H1 (cell line): ENCODE measurements at regions not wholly inside any gene's neighbourhood (a gene's known extent, or its start where the extent isn't known, plus 50 kb on each side); places are given as distances from the start of the nearest gene placed in this dataset.

Experiments used
- CTCF ChIA-PET: fragments of 300-600 bp; sonication (Branson Sonifier 250); formaldehyde crosslinking; loops from one replicate; lab custom pipeline; 2021; ENCODE audit not compliant: partially characterized antibody; lab: Charles Lee
- POLR2A ChIA-PET: fragments of 300-600 bp; sonication (Branson Sonifier 250); formaldehyde crosslinking; loops from one replicate; lab custom pipeline; 2021; ENCODE audit warnings: inconsistent platforms; ENCODE audit not compliant: partially characterized antibody; lab: Charles Lee
- DNase-seq, 2 experiments: peaks; one replicate each; pipeline versions ENCODE4 v3.0.0 to v3.0.0-alpha.2; 2010 to 2022; ENCODE audit warnings: low spot score in 2 of 2, low read depth in 1 of 2, mixed read lengths in 1 of 2
- FAIRE-seq: peaks from 2 replicates; lab custom pipeline; 2011; peaks lifted over from hg19 to GRCh38; lab: Jason Lieb, UNC
- H2AFZ ChIP-seq: 2 replicates; pipeline ENCODE4 v1.8.1; 2012; ENCODE audit warnings: low read length, inconsistent platforms
- H2AK5ac ChIP-seq: 2 replicates; pipeline ENCODE4 v1.6.1; 2013; ENCODE audit warnings: low read depth, low read length
- H2BK120ac ChIP-seq: replicated peaks from 2 replicates; pipeline ENCODE3; 2013; ENCODE audit warnings: low read depth, low read length, inconsistent platforms
- H2BK12ac ChIP-seq: 2 replicates; pipeline ENCODE4 v1.6.1; 2013; ENCODE audit warnings: low read depth, low read length
- H2BK15ac ChIP-seq: 2 replicates; pipeline ENCODE4 v1.6.1; 2013; ENCODE audit warnings: low read length
- H2BK20ac ChIP-seq: 2 replicates; pipeline ENCODE4 v1.6.1; 2013; ENCODE audit warnings: low read length
- H2BK5ac ChIP-seq: 2 replicates; pipeline ENCODE4 v1.6.1; 2013; ENCODE audit warnings: low read depth, low read length
- H3K14ac ChIP-seq: 2 replicates; pipeline ENCODE4 v1.6.1; 2013; ENCODE audit warnings: inconsistent platforms; ENCODE audit not compliant: insufficient read length
- H3K18ac ChIP-seq: 2 replicates; pipeline ENCODE4 v1.6.1; 2013; ENCODE audit warnings: low read length; ENCODE audit errors: extremely low read depth
- H3K23ac ChIP-seq: 2 replicates; pipeline ENCODE4 v1.6.1; 2013; ENCODE audit warnings: inconsistent platforms; ENCODE audit not compliant: insufficient read length
- H3K23me2 ChIP-seq: 2 replicates; pipeline ENCODE4 v1.6.1; 2013; ENCODE audit warnings: low read depth, low read length
- H3K27ac ChIP-seq: 2 replicates; pipeline ENCODE4 v1.6.1; 2011; ENCODE audit warnings: low read depth, low read length, inconsistent platforms
- H3K27me3 ChIP-seq, 4 experiments: replicated peaks in 1 of 4; 1 replicate in 1 of 4; 2 replicates in 3 of 4; pipeline versions ENCODE4 v1.6.1 to v1.8.1; 2011 to 2013; ENCODE audit warnings: low read length in 3 of 4, mild to moderate bottlenecking in 3 of 4, inconsistent platforms in 2 of 4, mixed read lengths in 2 of 4, moderate library complexity in 1 of 4; ENCODE audit not compliant: control insufficient read depth in 3 of 4, insufficient read depth in 3 of 4; ENCODE audit errors: extremely low read depth in 1 of 4
- H3K36me3 ChIP-seq, 4 experiments: 2 replicates each; pipeline versions ENCODE4 v1.6.1 to v1.8.1; 2011 to 2013; ENCODE audit warnings: mild to moderate bottlenecking in 4 of 4, low read length in 3 of 4, moderate library complexity in 2 of 4, control low read depth in 1 of 4, inconsistent platforms in 1 of 4; ENCODE audit not compliant: insufficient read depth in 4 of 4, control insufficient read depth in 2 of 4
- H3K4ac ChIP-seq: replicated peaks from 2 replicates; pipeline ENCODE3; 2013; ENCODE audit warnings: low read length, low read depth, mixed read lengths, inconsistent platforms; ENCODE audit not compliant: insufficient read length
- H3K4me1 ChIP-seq, 4 experiments: replicated peaks in 1 of 4; 1 replicate in 1 of 4; 2 replicates in 3 of 4; pipeline versions ENCODE4 v1.6.1 to v1.8.1; 2011 to 2013; ENCODE audit warnings: low read length in 3 of 4, inconsistent platforms in 2 of 4, mixed read lengths in 1 of 4; ENCODE audit not compliant: insufficient read depth in 4 of 4, control insufficient read depth in 3 of 4
- H3K4me2 ChIP-seq, 2 experiments: 2 replicates each; pipeline versions ENCODE4 v1.6.1 to v1.8.1; 2011 to 2013; ENCODE audit warnings: low read depth in 2 of 2, low read length in 2 of 2, control low read depth in 1 of 2, inconsistent platforms in 1 of 2, mild to moderate bottlenecking in 1 of 2; ENCODE audit not compliant: insufficient read depth in 1 of 2
- H3K4me3 ChIP-seq, 4 experiments: fragments of 200-600, 300-600 bp in 1 of 4; sonication (generic), shearing (Covaris generic), sonication (Bioruptor Twin) in 1 of 4; 2 replicates each; pipeline versions ENCODE4 v1.5.1 to v1.8.1; 2011 to 2016; ENCODE audit warnings: low read length in 4 of 4, low read depth in 3 of 4, control low read depth in 2 of 4, inconsistent platforms in 2 of 4, mild to moderate bottlenecking in 2 of 4, mixed read lengths in 1 of 4, moderate library complexity in 1 of 4; ENCODE audit not compliant: insufficient read depth in 2 of 4; ENCODE audit errors: extremely low read depth in 1 of 4
- H3K56ac ChIP-seq: replicated peaks from 2 replicates; pipeline ENCODE3; 2013; ENCODE audit warnings: low read depth, mild to moderate bottlenecking, mixed read lengths, low read length, inconsistent platforms; ENCODE audit not compliant: insufficient read length
- H3K79me1 ChIP-seq: 2 replicates; pipeline ENCODE4 v1.6.1; 2013; ENCODE audit warnings: low read depth, low read length, control low read depth
- H3K79me2 ChIP-seq, 2 experiments: 2 replicates each; pipeline versions ENCODE4 v1.6.1 to v1.8.1; 2012 to 2013; ENCODE audit warnings: low read length in 2 of 2, mild to moderate bottlenecking in 2 of 2, inconsistent platforms in 1 of 2; ENCODE audit not compliant: insufficient read depth in 2 of 2, control insufficient read depth in 1 of 2
- H3K9ac ChIP-seq, 4 experiments: replicated peaks in 1 of 4; 1 replicate in 1 of 4; 2 replicates in 3 of 4; pipeline versions ENCODE4 v1.6.1 to v1.8.1; 2011 to 2013; ENCODE audit warnings: low read depth in 3 of 4, low read length in 3 of 4, control low read depth in 2 of 4, mild to moderate bottlenecking in 2 of 4, moderate library complexity in 2 of 4, inconsistent platforms in 1 of 4; ENCODE audit errors: extremely low read depth in 1 of 4
- H3K9me3 ChIP-seq, 2 experiments: 2 replicates each; pipeline versions ENCODE4 v1.6.1 to v1.8.1; 2012 to 2013; ENCODE audit warnings: mild to moderate bottlenecking in 2 of 2, moderate library complexity in 2 of 2, control low read depth in 1 of 2, inconsistent platforms in 1 of 2, low read depth in 1 of 2, low read length in 1 of 2, mixed read lengths in 1 of 2; ENCODE audit not compliant: insufficient read depth in 2 of 2
- H4K20me1 ChIP-seq, 2 experiments: replicated peaks in 1 of 2; 2 replicates each; pipeline versions ENCODE3 to v1.8.1; 2011 to 2013; ENCODE audit warnings: inconsistent platforms in 2 of 2, low read length in 2 of 2, mild to moderate bottlenecking in 1 of 2; ENCODE audit not compliant: insufficient read depth in 2 of 2, control insufficient read depth in 1 of 2
- H4K5ac ChIP-seq: 2 replicates; pipeline ENCODE4 v1.6.1; 2013; ENCODE audit warnings: low read length, low read depth, mixed read lengths, inconsistent platforms; ENCODE audit not compliant: insufficient read length
- H4K8ac ChIP-seq: 2 replicates; pipeline ENCODE4 v1.8.0; 2013; ENCODE audit warnings: mild to moderate bottlenecking, moderate library complexity, low read length, inconsistent platforms; ENCODE audit not compliant: insufficient read depth; ENCODE audit errors: extremely low read depth
- H4K91ac ChIP-seq: replicated peaks from 2 replicates; pipeline ENCODE3; 2013; ENCODE audit warnings: low read length, mixed read lengths, inconsistent platforms; ENCODE audit not compliant: insufficient read length
- ASH2L ChIP-seq: fragments of 200-600, 300-600 bp; sonication (generic); IDR thresholded peaks from one replicate; pipeline ENCODE4 v1.7.1; 2017; ENCODE audit warnings: low read length
- ATF2 ChIP-seq: IDR thresholded peaks from 2 replicates; pipeline ENCODE4 v1.6.1; 2012; ENCODE audit warnings: low read length, inconsistent platforms
- BACH1 ChIP-seq: IDR thresholded peaks from 2 replicates; pipeline ENCODE4 v1.6.1; 2012; ENCODE audit warnings: low read length, improper control_type of control experiment
- BCL11A ChIP-seq, 2 experiments: IDR thresholded peaks; one replicate each; pipeline ENCODE4 v1.6.1; 2011; ENCODE audit warnings: low read depth in 2 of 2, low read length in 2 of 2, mild to moderate bottlenecking in 2 of 2
- E2F6 ChIP-seq: IDR thresholded peaks from 2 replicates; pipeline ENCODE4 v1.6.1; 2012; ENCODE audit warnings: inconsistent platforms
- FOSL1 ChIP-seq: IDR thresholded peaks from 2 replicates; pipeline ENCODE4 v1.6.1; 2011; ENCODE audit warnings: mild to moderate bottlenecking, low read depth, low read length, moderate library complexity; ENCODE audit not compliant: insufficient read depth
- JUND ChIP-seq: IDR thresholded peaks from 2 replicates; pipeline ENCODE4 v1.6.1; 2011; ENCODE audit warnings: mild to moderate bottlenecking, improper control_type of control experiment, low read length
- MAFK ChIP-seq: IDR thresholded peaks from 2 replicates; pipeline ENCODE4 v1.6.1; 2012; ENCODE audit warnings: low read depth, mild to moderate bottlenecking, improper control_type of control experiment, low read length
- NANOG ChIP-seq: IDR thresholded peaks from 2 replicates; pipeline ENCODE4 v1.6.1; 2011; ENCODE audit warnings: low read length, low read depth, mild to moderate bottlenecking, inconsistent platforms; ENCODE audit not compliant: insufficient read depth, poor library complexity, severe bottlenecking
- NRF1 ChIP-seq: IDR thresholded peaks from 2 replicates; pipeline ENCODE4 v1.6.1; 2011; ENCODE audit warnings: mild to moderate bottlenecking, low read depth, low read length, improper control_type of control experiment
- POLR2A ChIP-seq, 2 experiments: IDR thresholded peaks; 1 replicate in 1 of 2; 2 replicates in 1 of 2; pipeline ENCODE4 v1.6.1; 2011; ENCODE audit warnings: low read depth in 2 of 2, low read length in 2 of 2, mild to moderate bottlenecking in 2 of 2; ENCODE audit errors: control extremely low read depth in 1 of 2
- SIN3A ChIP-seq, 2 experiments: IDR thresholded peaks in 1 of 2; conservative IDR thresholded peaks in 1 of 2; 2 replicates each; pipeline ENCODE4 v1.6.1; 2011 to 2012; ENCODE audit warnings: low read length in 2 of 2, improper control_type of control experiment in 1 of 2, low read depth in 1 of 2, mild to moderate bottlenecking in 1 of 2
- TBP ChIP-seq: IDR thresholded peaks from 2 replicates; pipeline ENCODE4 v1.6.1; 2011; ENCODE audit warnings: low read depth, low read length, improper control_type of control experiment
- TEAD4 ChIP-seq: IDR thresholded peaks from 2 replicates; pipeline ENCODE4 v1.6.1; 2012; ENCODE audit warnings: low read depth, low read length, inconsistent platforms, mixed read lengths
- WGBS, 2 experiments: shearing (Covaris generic) in 1 of 2; methylation state at CpG; one replicate each; pipeline versions ENCODE4 v1.1.6 to v1.1.7; 2013 to 2015; ENCODE audit warnings: low lambda C conversion rate in 2 of 2, mixed read lengths in 2 of 2, inconsistent platforms in 1 of 2, low coverage in 1 of 2, missing lambda C conversion rate in 1 of 2; ENCODE audit not compliant: insufficient replicate concordance in 2 of 2, insufficient coverage in 1 of 2, insufficient read length in 1 of 2; ENCODE audit errors: extremely low coverage in 1 of 2, missing lambda C conversion rate in 1 of 2; 5-methylcytosine and 5-hydroxymethylcytosine counted together

GRCh38 chr1:208570362-208570761, 326.2 kb upstream of the PLXNA2 start:
- FAIRE-seq (no peak), DNase-seq (no peak)
- H3K79me2 ChIP-seq = no peaks in the 10 kb centered on the region
- H3K9ac ChIP-seq = no peak overlapping the region
- POLR2A ChIA-PET = no interaction called here
- no peak overlapping the region for H2AK5ac ChIP-seq
- H3K23ac ChIP-seq = no peak overlapping the region
- no peaks in the 10 kb centered on the region for H4K20me1 ChIP-seq
- no peak overlapping the region for H2BK20ac ChIP-seq
- no peak overlapping the region for H4K91ac ChIP-seq
- no peak overlapping the region for H4K8ac ChIP-seq
- no peak overlapping the region for H2BK5ac ChIP-seq
- H2BK12ac ChIP-seq = no peak overlapping the region
- H3K36me3 ChIP-seq = no peaks in the 10 kb centered on the region
- H3K14ac ChIP-seq = no peak overlapping the region
- no peak overlapping the region for H2AFZ ChIP-seq
- no peak overlapping the region for H3K56ac ChIP-seq
- H3K4ac ChIP-seq = no peak overlapping the region
- H4K5ac ChIP-seq = no peak overlapping the region
- no peaks in the 10 kb centered on the region for H3K4me1 ChIP-seq
- no peaks in the 10 kb centered on the region for H3K27me3 ChIP-seq
- CTCF ChIA-PET = no interaction called here
- H3K9me3 ChIP-seq = peaks cover 0 to 4% of the 10 kb centered on the region in 2 experiments; a peak in 1 of 4 replicates
- H3K79me1 ChIP-seq = no peaks in the 10 kb centered on the region
- H2BK15ac ChIP-seq = no peak overlapping the region
- H2BK120ac ChIP-seq = no peak overlapping the region
- H3K4me3 ChIP-seq = no peak overlapping the region
- WGBS, 2 experiments = 89% methylated on average over 5 of the region's 5 CpGs; no CpG with 5 or more reads in 1 of the 2 experiments
- no peak overlapping the region for H3K18ac ChIP-seq
- H3K27ac ChIP-seq = no peak overlapping the region
- no peaks in the 10 kb centered on the region for H3K23me2 ChIP-seq
- no peak overlapping the region for H3K4me2 ChIP-seq
- TF ChIP-seq JUND = no peak
- TF ChIP-seq BCL11A (IDR thresholded peaks at IDR 0.05; ENCODE audit: low read depth in 2 of 2, low read length in 2 of 2) = no peak
- no peak for TF ChIP-seq TEAD4
- no peak for TF ChIP-seq NANOG
- no peak for TF ChIP-seq TBP
- no peak for TF ChIP-seq MAFK
- TF ChIP-seq SIN3A (conservative IDR thresholded peaks at IDR 0.05 in 1 of 2, IDR thresholded peaks at IDR 0.05 in 1 of 2; ENCODE audit: low read depth in 1 of 2, low read length in 2 of 2) = no peak
- TF ChIP-seq NRF1 = no peak
- no peak for TF ChIP-seq ATF2
- no peak for TF ChIP-seq BACH1
- no peak for TF ChIP-seq FOSL1
- TF ChIP-seq E2F6 = no peak
- no peak for TF ChIP-seq ASH2L
- TF ChIP-seq POLR2A (IDR thresholded peaks at IDR 0.05; ENCODE audit: control extremely low read depth in 1 of 2, low read depth in 2 of 2, low read length in 2 of 2) = no peak
